Ecto neural progenitor cell (in vitro differentiated cells): ENCODE measurements at regions not wholly inside any gene's neighbourhood (a gene's known extent, or its start where the extent isn't known, plus 50 kb on each side); places are given as distances from the start of the nearest gene placed in this dataset.

Experiments used
- DNase-seq: peaks from one replicate; pipeline ENCODE4 v3.0.0-alpha.2; 2018; ENCODE audit warnings: low spot score

GRCh38 chr21:35895598-35895997, 164.7 kb downstream of the SETD4 start:
- DNase-seq, result no peak

- no peak for DNase-seq
These were observed 167.2 kb downstream of the SETD4 start for GRCh38 chr21:35893156-35893555.

GRCh38 chr21:35886887-35887286, 173.4 kb downstream of the SETD4 start:
- no peak for DNase-seq

DNA sequence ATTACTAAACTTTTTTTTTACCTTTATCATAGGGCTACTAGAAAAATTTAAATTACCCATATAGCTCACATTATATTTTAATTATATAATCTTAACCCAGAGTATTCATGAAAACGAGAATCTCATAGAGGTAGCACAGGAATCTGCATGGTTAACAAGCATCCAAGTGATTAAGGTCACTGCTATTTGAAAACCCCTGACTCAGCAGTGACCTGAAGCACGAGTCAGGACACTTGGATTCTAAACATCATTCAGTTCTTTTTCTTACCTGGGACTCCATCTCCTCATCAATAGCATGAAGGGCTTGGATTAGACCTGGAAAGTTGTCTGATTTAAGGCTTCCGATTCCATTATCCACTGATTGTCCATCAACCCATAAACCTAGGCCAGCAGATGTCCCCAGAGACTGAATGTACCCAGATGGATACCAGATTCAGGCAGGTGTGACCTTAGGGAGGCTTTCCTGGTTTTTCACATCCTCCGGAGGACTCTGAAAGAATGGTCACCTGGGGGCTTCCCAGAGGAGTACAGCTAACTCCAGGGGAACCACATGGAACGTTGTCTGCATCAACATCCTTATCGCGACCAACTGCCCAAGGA, 174.3 kb downstream of the SETD4 start:
- DNase-seq, result no peak

DNA sequence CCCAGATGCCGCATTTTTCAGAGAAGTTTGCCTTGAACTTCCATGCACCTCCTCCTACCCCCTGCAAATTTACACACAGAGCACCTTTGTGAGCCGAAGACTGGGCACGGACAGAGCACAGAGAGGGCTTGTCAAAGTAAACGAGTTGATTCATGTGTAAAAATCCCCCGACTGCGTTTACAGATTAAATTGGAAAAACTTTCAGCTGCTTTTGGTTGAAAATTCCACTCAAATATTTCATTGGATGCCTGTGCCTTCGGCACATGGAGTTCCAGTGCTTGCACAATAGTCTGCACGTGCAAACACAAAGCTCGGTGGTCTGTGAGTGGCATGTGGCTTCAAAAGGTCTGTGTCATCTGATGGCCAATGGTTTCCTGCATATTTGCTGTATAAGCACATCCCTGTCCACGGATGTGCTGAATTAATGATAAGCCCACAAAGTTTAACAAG, 177.5 kb downstream of the SETD4 start:
- no peak for DNase-seq

DNA sequence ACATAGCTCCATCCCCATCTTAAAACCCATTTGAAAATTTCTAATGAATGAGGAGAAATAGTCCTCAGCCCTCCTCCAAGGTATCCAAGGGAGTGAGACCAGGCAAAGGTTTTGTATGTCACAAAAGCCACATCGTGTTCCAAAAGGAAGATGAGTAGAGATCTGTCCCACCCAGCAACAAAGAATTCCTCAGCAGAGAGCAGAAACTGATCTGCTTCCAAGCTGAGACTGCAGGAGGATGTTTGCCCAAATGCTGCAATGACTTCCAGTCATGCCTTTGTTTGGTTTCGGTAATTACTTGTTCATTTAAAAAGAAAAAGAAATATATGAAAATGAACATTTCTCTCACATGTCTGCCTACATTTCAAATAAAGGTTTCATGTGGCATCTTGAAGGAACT, 186.9 kb downstream of the SETD4 start:
- DNase-seq, result no peak

- DNase-seq, result no peak
These were observed 188.4 kb downstream of the SETD4 start for GRCh38 chr21:35871906-35872305.

DNA sequence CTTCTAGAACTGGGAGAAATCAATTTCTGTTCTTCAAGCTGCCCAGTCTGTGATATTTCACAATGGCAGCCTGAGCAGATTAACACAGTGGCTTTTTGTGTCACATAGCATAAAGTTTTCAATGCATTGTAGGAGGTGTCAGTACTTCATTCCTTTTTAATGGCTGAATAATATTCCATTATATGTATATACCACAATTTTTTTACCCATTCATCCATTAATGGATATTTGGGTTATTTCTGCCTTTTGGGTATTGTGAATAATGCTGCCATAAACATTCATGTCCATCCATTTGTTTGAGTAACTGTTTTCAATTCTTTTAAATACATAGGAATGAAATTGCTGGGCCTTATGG, 191.5 kb downstream of the SETD4 start:
- no peak for DNase-seq

DNA sequence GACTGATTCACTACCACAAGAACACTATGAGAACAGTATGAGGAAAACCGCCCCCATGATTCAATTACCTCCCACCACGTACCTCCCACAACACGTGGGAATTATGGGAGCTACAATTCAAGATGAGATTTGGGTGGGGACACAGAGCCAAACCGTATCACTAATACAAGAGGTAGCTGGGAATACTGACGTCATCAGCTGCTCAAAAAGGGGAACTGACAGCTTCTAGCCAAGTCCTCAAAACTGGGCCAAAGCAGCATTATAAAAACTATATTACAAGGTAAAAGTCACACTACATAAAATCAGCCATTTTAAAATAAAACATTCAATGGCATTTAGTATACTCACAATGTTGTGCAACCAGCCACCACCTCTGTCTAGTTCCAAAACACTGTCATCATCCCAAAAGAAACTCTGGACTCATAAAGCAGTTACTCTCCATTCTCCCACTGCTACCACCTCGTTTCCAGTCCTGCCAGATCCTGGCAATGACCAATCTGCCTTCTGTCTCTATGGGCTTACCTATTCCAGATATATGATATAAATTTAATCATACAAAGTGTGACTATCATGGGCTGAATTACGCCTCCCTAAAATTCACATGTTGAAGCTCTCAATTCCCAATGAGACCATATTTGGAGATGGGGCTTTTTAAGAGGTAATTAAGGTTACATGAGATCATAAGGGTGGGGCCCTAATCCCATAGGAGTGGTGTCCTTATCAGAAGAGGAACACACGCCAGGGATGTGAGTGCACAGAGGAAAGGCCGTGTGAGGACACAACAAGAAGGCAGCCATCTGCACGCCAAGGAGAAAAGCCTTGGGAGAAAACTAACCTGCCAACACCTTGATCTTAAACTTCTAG, 192.1 kb downstream of the SETD4 start:
- DNase-seq, result peak; percentile 8

GRCh38 chr21:35864039-35864438, 196.3 kb downstream of the SETD4 start:
- DNase-seq, result no peak

DNA sequence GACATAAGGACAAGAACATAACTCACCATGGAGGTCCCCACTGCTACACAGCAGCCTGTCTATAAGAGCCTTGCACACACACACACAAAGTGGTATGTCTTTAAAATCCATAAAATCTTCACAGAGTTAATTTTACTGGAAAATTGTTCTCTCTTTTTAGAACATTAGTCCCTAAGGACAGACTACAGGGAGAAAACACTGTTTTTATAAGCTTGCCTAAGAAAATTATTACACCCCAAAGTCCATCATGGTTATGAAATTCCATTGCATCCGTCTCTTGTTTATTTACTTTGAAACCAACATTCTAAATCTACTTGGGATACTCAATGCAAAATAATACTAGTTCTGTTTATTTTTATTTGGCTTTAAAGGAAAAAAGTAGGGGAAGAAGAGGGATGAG, 197.4 kb downstream of the SETD4 start:
- DNase-seq, result no peak

DNA sequence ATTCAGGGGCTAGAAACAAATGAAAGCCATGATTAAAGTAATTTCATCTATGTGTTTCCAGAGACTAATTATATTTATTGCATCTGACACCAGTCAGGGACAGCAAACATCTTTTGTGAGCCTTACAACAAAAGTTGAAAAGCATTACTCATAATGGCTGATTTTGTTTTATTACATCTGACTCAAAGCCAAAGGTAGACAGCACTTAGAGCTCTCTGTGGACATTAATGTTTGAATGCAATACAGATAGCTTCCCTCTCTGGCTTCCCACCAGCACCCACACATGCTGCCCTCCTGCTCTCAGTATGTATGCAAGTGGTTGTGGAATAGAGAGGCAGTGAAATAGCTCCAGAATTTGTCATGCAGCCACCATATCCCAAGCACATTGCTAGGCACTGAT, 198.7 kb downstream of the SETD4 start:
- DNase-seq, result no peak

DNA sequence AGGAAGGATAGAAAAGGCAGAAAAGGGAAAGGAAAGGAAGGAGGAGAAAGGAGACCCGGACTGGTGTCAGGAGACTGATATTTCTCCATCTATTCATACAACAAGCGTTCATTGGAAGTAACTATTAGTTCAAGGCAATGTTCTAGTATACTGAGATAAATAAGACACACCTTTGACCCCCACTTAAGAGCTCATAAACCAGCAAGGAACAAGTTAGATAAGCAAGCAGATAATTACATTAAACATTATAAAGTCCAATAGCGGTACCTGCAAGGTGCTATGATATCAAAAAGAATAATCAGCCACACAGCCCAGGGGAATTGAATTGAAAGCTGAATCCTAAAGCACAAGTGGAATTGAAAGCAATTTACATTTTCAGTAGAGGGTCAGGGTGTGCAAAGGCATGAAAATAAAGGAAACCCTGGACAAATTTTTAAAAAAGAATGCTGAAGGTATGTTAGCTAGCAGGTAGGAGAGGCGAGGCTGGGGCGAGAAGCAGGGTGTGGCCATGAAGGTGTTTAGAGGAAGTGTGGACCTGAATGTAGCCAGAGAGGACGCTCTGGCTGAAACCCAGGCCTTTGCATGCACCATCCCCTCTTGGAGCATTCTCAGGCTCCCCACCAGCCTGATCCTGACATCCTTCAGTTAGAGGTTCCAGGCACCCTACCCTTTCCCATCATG, 200.0 kb downstream of the SETD4 start:
- DNase-seq, result no peak

DNA sequence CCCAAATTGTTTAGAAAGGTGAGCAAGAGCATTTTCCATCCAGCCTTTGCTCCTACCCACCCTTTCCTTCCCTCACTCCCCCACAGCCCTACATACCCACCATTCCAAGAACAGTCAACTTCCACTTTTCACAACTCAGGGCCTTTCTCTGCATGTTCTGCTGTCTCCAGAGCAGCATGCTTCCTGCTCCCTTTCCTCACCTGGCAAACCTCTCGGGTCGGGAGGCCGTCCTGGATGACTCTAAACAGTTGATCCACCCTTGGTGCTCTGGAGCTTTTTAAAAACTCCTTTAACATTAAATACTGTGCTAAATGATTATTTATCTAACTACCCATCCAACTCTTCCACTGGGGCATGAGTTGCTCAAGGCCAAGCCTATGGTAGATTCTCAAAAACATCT, 200.6 kb downstream of the SETD4 start:
- no peak for DNase-seq

GRCh38 chr21:35857095-35857494, 203.2 kb downstream of the SETD4 start:
- no peak for DNase-seq

DNA sequence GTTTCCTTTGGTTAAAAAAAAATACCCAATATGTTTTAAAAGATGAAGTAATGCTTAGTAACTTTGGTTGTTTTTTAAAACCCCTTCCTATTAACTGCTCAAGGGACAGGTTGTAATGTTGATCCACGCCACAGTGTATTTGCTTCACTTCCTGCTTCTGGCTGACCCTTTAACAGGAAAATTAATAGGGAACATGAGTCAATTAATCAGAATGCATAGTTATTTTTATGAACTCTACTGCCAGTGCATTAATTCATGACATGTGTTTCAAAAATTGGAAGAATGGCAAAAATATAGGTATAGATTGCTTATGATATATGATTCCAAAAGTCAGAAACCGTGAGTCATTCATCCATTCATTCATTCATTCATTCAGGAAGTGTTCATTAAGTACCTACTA, 204.8 kb downstream of the SETD4 start:
- DNase-seq, result no peak

GRCh38 chr21:35854281-35854680, 206.0 kb downstream of the SETD4 start:
- DNase-seq, result no peak

GRCh38 chr21:35853321-35854239, 206.7 kb downstream of the SETD4 start:
- DNase-seq, result no peak

GRCh38 chr21:35852820-35853219, 207.5 kb downstream of the SETD4 start:
- DNase-seq, result no peak

GRCh38 chr21:35850542-35851103, 209.7 kb downstream of the SETD4 start:
- DNase-seq, result no peak

- no peak for DNase-seq
These were observed 210.3 kb downstream of the SETD4 start for GRCh38 chr21:35850029-35850428.

- no peak for DNase-seq
These were observed 211.2 kb downstream of the SETD4 start for GRCh38 chr21:35849144-35849543.
